PC-3 (cell line): ENCODE measurements at regions not wholly inside any gene's neighbourhood (a gene's known extent, or its start where the extent isn't known, plus 50 kb on each side); places are given as distances from the start of the nearest gene placed in this dataset.

ENCODE experiments used
- ATAC-seq: fragments of 200-7000 bp; cut with Tn5 transposase; 2 replicates; pipeline ENCODE4 v1.9.1; 2020; ENCODE audit warnings: mild to moderate bottlenecking, moderate library complexity
- BruUV-seq: library from RNA; stranded (reverse); fragments of 400-500 nt; replicated peaks from 2 replicates; lab custom pipeline; 2021; lab: Mats Ljungman, UMichigan
- CTCF ChIA-PET: fragments of 300-600 bp; sonication (Branson Sonifier 250); formaldehyde crosslinking; loops from one replicate; lab custom pipeline; 2022; ENCODE audit warnings: antibody characterized with exemption; lab: Charles Lee
- POLR2A ChIA-PET: fragments of 300-600 bp; sonication (Branson Sonifier 250); formaldehyde crosslinking; loops from one replicate; lab custom pipeline; 2022; ENCODE audit warnings: antibody characterized with exemption; ENCODE audit not compliant: unreplicated experiment; lab: Charles Lee
- DNase-seq: peaks from one replicate; pipeline ENCODE4 v3.0.0-alpha.2; 2015
- H2AFZ ChIP-seq: fragments of 300-600 bp; sonication (generic); 2 replicates; pipeline ENCODE4 v1.6.0; 2016; ENCODE audit warnings: antibody characterized with exemption, low read length
- H3F3A ChIP-seq: fragments of 300-600 bp; sonication (generic); one replicate; pipeline ENCODE4 v1.6.0; 2017; ENCODE audit warnings: antibody characterized with exemption, low read length, control low read depth, mild to moderate bottlenecking; ENCODE audit not compliant: unreplicated experiment
- H3K27ac ChIP-seq: fragments of 300-600 bp; sonication (generic); 2 replicates; pipeline ENCODE4 v1.5.1; 2016; ENCODE audit warnings: mild to moderate bottlenecking, low read length
- H3K27me3 ChIP-seq: fragments of 300-600 bp; sonication (generic); 2 replicates; pipeline ENCODE4 v1.6.1; 2016; ENCODE audit warnings: low read length, mixed read lengths
- H3K36me3 ChIP-seq: fragments of 300-600 bp; sonication (generic); 2 replicates; pipeline ENCODE4 v1.6.1; 2016; ENCODE audit warnings: low read depth, mixed run types, low read length, mixed read lengths
- H3K4me1 ChIP-seq: fragments of 300-600 bp; sonication (generic); 2 replicates; pipeline ENCODE4 v1.5.1; 2016; ENCODE audit warnings: low read length; ENCODE audit not compliant: insufficient read depth
- H3K4me2 ChIP-seq: fragments of 300-600 bp; sonication (generic); 2 replicates; pipeline ENCODE4 v1.6.0; 2016; ENCODE audit warnings: low read length
- H3K4me3 ChIP-seq: fragments of 300-600 bp; sonication (generic); 2 replicates; pipeline ENCODE4 v1.5.1; 2016; ENCODE audit warnings: mild to moderate bottlenecking, low read length, mixed read lengths
- H3K79me2 ChIP-seq: fragments of 300-600 bp; sonication (generic); 2 replicates; pipeline ENCODE4 v1.6.1; 2017; ENCODE audit warnings: low read length, mixed read lengths
- H3K9ac ChIP-seq: fragments of 300-600 bp; sonication (generic); 2 replicates; pipeline ENCODE4 v1.6.0; 2016; ENCODE audit warnings: mild to moderate bottlenecking, low read length
- H3K9me2 ChIP-seq: fragments of 300-600 bp; sonication (generic); replicated peaks from 2 replicates; pipeline ENCODE4 v1.6.1; 2016; ENCODE audit warnings: mixed run types, low read length, mixed read lengths
- H3K9me3 ChIP-seq: fragments of 300-600 bp; sonication (generic); 2 replicates; pipeline ENCODE4 v1.6.1; 2016; ENCODE audit warnings: low read length, mixed read lengths
- H4K20me1 ChIP-seq: fragments of 300-600 bp; sonication (generic); 2 replicates; pipeline ENCODE4 v1.6.1; 2016; ENCODE audit warnings: low read length, mixed read lengths
- EZH2 ChIP-seq: fragments of 300-600 bp; sonication (generic); IDR thresholded peaks from one replicate; pipeline ENCODE4 v1.6.1; 2017; ENCODE audit warnings: antibody characterized with exemption, mild to moderate bottlenecking, low read length; ENCODE audit not compliant: unreplicated experiment
- EZH2phosphoT487 ChIP-seq: fragments of 300-600 bp; sonication (generic); IDR thresholded peaks from 2 replicates; pipeline ENCODE4 v1.6.1; 2018; ENCODE audit warnings: mild to moderate bottlenecking, antibody characterized with exemption, low read length, borderline replicate concordance
- intact Hi-C: fragments of 100-400 bp; cut with micrococcal nuclease; formaldehyde crosslinking; loops from 2 replicates; pipeline ENCODE4 v1.9.0; 2023
- TF ChIP-seq, protein P1 (sequence below): fragments of 300-600 bp; sonication (generic); conservative IDR thresholded peaks from 2 replicates; pipeline ENCODE4 v1.5.1; 2017; ENCODE audit warnings: antibody characterized with exemption, low read depth, mild to moderate bottlenecking, low read length

- no peak for ATAC-seq
- no peaks in the 10 kb centered on the region for H3K27me3 ChIP-seq
- no peaks in the 10 kb centered on the region for H3K36me3 ChIP-seq
- intact Hi-C loops: no loop called here
- no peaks in the 10 kb centered on the region for H3K79me2 ChIP-seq
- H3K9me3 ChIP-seq: peaks cover 16% of the 10 kb centered on the region; the same call in 1 of the 2 replicates
- no peak overlapping the region for H3K27ac ChIP-seq
- no peaks in the 10 kb centered on the region for H3K4me1 ChIP-seq
- no peaks in the 10 kb centered on the region for H3K9me2 ChIP-seq
- H2AFZ ChIP-seq: no peak overlapping the region
- H3K4me2 ChIP-seq: no peak overlapping the region
- ChIA-PET POLR2A (no interaction called here), CTCF (no interaction called here)
- no peaks in the 10 kb centered on the region for H4K20me1 ChIP-seq
- H3K4me3 ChIP-seq: no peak overlapping the region
- no peaks in the 10 kb centered on the region for H3F3A ChIP-seq
- BruUV-seq: no TSS peak
- DNase-seq: no peak
- H3K9ac ChIP-seq: no peak overlapping the region
- TF ChIP-seq, protein P1, sequence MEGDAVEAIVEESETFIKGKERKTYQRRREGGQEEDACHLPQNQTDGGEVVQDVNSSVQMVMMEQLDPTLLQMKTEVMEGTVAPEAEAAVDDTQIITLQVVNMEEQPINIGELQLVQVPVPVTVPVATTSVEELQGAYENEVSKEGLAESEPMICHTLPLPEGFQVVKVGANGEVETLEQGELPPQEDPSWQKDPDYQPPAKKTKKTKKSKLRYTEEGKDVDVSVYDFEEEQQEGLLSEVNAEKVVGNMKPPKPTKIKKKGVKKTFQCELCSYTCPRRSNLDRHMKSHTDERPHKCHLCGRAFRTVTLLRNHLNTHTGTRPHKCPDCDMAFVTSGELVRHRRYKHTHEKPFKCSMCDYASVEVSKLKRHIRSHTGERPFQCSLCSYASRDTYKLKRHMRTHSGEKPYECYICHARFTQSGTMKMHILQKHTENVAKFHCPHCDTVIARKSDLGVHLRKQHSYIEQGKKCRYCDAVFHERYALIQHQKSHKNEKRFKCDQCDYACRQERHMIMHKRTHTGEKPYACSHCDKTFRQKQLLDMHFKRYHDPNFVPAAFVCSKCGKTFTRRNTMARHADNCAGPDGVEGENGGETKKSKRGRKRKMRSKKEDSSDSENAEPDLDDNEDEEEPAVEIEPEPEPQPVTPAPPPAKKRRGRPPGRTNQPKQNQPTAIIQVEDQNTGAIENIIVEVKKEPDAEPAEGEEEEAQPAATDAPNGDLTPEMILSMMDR: no peak
- no peak for TF ChIP-seq EZH2phosphoT487
- no peak for TF ChIP-seq EZH2
These were observed 301.6 kb downstream of the EFHB start for GRCh38 chr3:19632099-19633074.

DNA sequence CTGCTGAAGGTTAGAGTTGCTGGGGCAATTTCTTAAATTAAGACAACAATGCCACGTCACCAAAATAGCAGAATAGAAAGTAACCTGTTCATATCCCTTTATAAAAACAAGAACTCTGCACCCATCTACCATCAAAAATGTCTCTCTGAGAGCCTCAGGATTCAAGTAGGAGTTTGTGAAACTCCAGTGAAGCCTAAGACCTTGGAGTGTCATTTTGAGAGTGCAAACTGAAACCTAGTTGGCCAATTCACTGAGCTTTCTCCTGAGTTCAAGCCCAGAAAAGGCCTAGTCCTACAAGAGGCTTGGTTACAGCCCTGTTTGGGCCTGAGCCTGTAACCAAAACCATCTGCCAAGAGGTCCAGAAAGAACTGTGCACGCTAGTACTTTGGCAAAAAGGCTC is 335.1 kb downstream of the EFHB start:
- Histone ChIP-seq H2AFZ (no peak overlapping the region), H3K79me2 (no peaks in the 10 kb centered on the region), H3K9me2 (no peaks in the 10 kb centered on the region), H3K4me1 (no peaks in the 10 kb centered on the region), H3K4me3 (no peak overlapping the region), H3K9me3 (peaks cover 10% of the 10 kb centered on the region; the same call in 1 of the 2 replicates), H3K4me2 (no peak overlapping the region), H3K27ac (no peak overlapping the region), H3K27me3 (no peaks in the 10 kb centered on the region), H4K20me1 (no peaks in the 10 kb centered on the region), H3K36me3 (no peaks in the 10 kb centered on the region), H3F3A (no peaks in the 10 kb centered on the region), H3K9ac (no peak overlapping the region)
- ATAC-seq: no peak
- ChIA-PET POLR2A (no interaction called here), CTCF (no interaction called here)
- no peak for DNase-seq
- no TSS peak for BruUV-seq
- intact Hi-C loops: no loop called here
- TF ChIP-seq EZH2phosphoT487 (no peak), EZH2 (no peak)
- TF ChIP-seq, protein P1: no peak

DNA sequence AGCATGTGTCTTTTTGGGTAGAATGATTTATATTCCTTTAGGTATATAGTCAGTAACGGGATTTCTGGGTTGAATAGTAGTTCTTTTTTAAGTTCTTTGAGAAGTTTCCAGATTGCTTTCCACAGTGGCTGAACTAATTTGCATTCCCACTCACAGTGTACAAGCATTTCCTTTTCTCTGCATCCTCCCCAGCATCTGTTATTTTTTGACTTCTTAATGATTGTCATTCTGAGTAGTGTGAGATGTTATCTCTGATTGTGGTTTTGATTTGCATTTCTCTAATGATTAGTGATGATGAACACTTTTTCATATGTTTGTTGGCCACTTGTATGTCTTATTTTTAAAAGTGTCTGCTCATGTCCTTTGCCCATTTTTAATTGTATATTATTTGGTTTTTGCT is 337.6 kb downstream of the EFHB start:
- Histone ChIP-seq H4K20me1 (no peaks in the 10 kb centered on the region), H3K27ac (no peak overlapping the region), H3K9ac (no peak overlapping the region), H3K36me3 (no peaks in the 10 kb centered on the region), H3K4me2 (no peak overlapping the region), H3K4me3 (no peak overlapping the region), H3K9me3 (peaks cover 6% of the 10 kb centered on the region; the same call in 1 of the 2 replicates), H3K79me2 (no peaks in the 10 kb centered on the region), H3K9me2 (no peaks in the 10 kb centered on the region), H3K4me1 (no peaks in the 10 kb centered on the region), H3F3A (no peaks in the 10 kb centered on the region), H3K27me3 (no peaks in the 10 kb centered on the region), H2AFZ (no peak overlapping the region)
- no peak for ATAC-seq
- no TSS peak for BruUV-seq
- CTCF ChIA-PET: no interaction called here
- POLR2A ChIA-PET: no interaction called here
- TF ChIP-seq EZH2: no peak
- TF ChIP-seq, protein P1: no peak
- no peak for TF ChIP-seq EZH2phosphoT487
- intact Hi-C loops: no loop called here
- DNase-seq: no peak
